CD4-positive, alpha-beta T cell treated with Interleukin-6 at 100 ng/mL for 8 hours (primary cell): ENCODE measurements at regions not wholly inside any gene's neighbourhood (a gene's known extent, or its start where the extent isn't known, plus 50 kb on each side); places are given as distances from the start of the nearest gene placed in this dataset.
A peak's percentile ranks its signal among the peaks of the same experiment; 100 is the strongest.

Experiments
- DNase-seq: peaks from one replicate; pipeline ENCODE4 v3.0.0-alpha.2; 2020; ENCODE audit warnings: mixed read lengths, low spot score

- DNase-seq: no peak
Observed at GRCh38 chr15:31473385-31474058, 146.9 kb downstream of the KLF13 start.

GRCh38 chr15:31474059-31474868, 147.6 kb downstream of the KLF13 start:
- DNase-seq: no peak

GRCh38 chr15:31476236-31476810, 149.7 kb downstream of the KLF13 start:
- no peak for DNase-seq

- DNase-seq: no peak
Observed at GRCh38 chr15:31476866-31477265, 150.2 kb downstream of the KLF13 start.

- no peak for DNase-seq
Observed at GRCh38 chr15:31477301-31477700, 150.7 kb downstream of the KLF13 start.

- DNase-seq: no peak
Observed at GRCh38 chr15:31477851-31478701, 151.4 kb downstream of the KLF13 start.

- DNase-seq: no peak
Observed at GRCh38 chr15:31478702-31479221, 152.1 kb downstream of the KLF13 start.

GRCh38 chr15:31480356-31481025, 153.9 kb downstream of the KLF13 start:
- DNase-seq: no peak

- no peak for DNase-seq
Observed at GRCh38 chr15:31481142-31481541, 154.5 kb downstream of the KLF13 start.

- DNase-seq: no peak
Observed at GRCh38 chr15:31482122-31482922, 155.7 kb downstream of the KLF13 start.

GRCh38 chr15:31483053-31483985, 156.7 kb downstream of the KLF13 start:
- DNase-seq: peak; percentile 41

GRCh38 chr15:31483986-31484951, 157.6 kb downstream of the KLF13 start:
- peak; percentile 34 for DNase-seq

- DNase-seq: no peak
Observed at GRCh38 chr15:31484986-31485385, 158.4 kb downstream of the KLF13 start.

GRCh38 chr15:31485431-31485830, 158.8 kb downstream of the KLF13 start:
- no peak for DNase-seq

GRCh38 chr15:31485911-31486461, 159.4 kb downstream of the KLF13 start:
- DNase-seq: no peak

GRCh38 chr15:31486506-31486905, 159.9 kb downstream of the KLF13 start:
- no peak for DNase-seq

GRCh38 chr15:31486906-31487695, 160.5 kb downstream of the KLF13 start:
- no peak for DNase-seq
